ENCODE measurements at regions not wholly inside any gene's neighbourhood (a gene's known extent, or its start where the extent isn't known, plus 50 kb on each side); places are given as distances from the start of the nearest gene placed in this dataset.
"Not testable (repeated sequence)": the region's sequence is repeated elsewhere in the genome, so short reads cannot be mapped to it uniquely, and the experiment has no call there.

- no peak for DNase-seq
These were observed 596.5 kb downstream of the SUCLG1 start for GRCh38 chr2:83862600-83862999.

DNA sequence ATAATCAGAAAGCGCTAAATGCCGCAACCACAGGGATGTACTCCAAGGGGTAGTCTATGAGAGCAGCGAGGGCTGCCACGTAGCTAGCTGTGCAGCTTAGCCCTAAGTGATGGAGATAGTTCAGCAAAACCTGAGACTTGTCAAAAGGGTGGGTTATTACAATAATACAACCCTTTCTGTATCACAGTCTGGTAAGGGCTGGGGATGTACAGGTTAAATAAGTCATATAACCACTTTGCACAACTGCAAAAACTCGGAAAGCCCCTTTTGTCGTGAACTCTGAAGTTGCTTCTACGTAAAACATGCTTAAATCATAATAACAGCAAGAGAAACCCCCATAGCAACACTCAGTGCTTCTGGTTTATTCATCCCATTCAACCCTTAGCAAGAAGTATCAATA, 598.8 kb downstream of the SUCLG1 start:
- no peak for DNase-seq

DNA sequence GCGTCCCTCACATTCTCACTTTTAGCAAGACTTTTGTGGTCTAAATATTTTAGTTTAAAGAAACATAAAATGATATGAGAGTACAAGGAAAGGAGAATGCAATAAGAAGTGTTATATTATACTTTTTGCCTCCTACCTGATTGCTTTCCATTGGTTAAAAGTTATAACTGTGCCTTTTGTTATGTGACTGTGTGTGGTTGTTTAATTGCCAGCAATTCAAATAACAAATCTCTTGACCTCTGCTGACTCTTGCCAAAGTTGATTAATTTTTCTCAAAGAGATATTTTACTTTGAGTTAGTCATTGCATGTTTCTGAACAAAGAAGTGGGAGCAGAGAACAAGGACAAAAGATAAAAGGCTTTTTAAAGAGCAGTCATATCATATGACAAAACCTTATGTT, 599.5 kb downstream of the SUCLG1 start:
- DNase-seq: no peak

- DNase-seq: no peak
These were observed 608.0 kb downstream of the SUCLG1 start for GRCh38 chr2:83851066-83851465.

- no peak for DNase-seq
These were observed 608.9 kb downstream of the SUCLG1 start for GRCh38 chr2:83850071-83850725.

- DNase-seq: no peak
These were observed 614.6 kb downstream of the SUCLG1 start for GRCh38 chr2:83844490-83844889.

DNA sequence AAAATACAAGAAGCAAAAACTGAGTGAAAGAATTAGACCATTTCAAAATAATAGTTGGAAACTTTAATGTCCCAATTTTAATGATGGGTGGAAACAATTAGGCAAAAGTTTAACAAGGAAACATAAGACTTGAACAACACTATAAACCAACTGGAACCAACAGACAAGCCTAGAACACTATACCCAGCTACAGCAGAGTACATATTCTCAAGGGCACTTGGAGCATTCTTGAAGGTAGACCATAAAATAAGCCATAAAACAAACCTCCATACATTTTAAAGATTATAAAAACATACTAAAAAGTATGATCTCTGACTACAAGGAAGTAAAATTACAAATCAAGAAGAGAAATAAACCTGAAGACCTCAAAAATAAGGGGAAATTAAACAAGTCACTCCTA, 616.7 kb downstream of the SUCLG1 start:
- no peak for DNase-seq

- no peak for DNase-seq
These were observed 621.3 kb downstream of the SUCLG1 start for GRCh38 chr2:83837823-83838222.

- no peak for DNase-seq
These were observed 631.5 kb downstream of the SUCLG1 start for GRCh38 chr2:83827618-83828017.

- DNase-seq: no peak
These were observed 632.5 kb downstream of the SUCLG1 start for GRCh38 chr2:83826577-83826976.

- DNase-seq: no peak
These were observed 635.9 kb downstream of the SUCLG1 start for GRCh38 chr2:83823229-83823628.

- DNase-seq: no peak
These were observed 641.6 kb downstream of the SUCLG1 start for GRCh38 chr2:83817511-83817910.

DNA sequence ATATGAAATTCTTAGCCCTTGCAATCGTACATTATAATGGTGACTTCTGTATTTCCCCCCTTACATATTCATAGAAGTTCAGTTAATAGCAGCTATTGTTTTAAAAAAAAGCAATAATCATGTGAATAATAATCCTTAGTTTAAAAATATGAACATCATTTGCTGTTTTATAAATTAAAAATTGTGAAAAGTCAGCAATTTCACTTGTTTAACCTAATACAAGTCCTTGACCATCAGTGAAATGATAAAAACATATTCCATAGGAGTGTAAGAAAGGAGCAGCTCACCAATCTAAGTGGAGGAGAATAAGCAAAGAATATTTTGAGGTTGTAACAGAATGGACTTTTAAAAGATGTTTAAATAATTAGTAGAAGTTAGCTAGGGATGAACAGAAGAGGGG, 650.2 kb downstream of the SUCLG1 start:
- DNase-seq: no peak

DNA sequence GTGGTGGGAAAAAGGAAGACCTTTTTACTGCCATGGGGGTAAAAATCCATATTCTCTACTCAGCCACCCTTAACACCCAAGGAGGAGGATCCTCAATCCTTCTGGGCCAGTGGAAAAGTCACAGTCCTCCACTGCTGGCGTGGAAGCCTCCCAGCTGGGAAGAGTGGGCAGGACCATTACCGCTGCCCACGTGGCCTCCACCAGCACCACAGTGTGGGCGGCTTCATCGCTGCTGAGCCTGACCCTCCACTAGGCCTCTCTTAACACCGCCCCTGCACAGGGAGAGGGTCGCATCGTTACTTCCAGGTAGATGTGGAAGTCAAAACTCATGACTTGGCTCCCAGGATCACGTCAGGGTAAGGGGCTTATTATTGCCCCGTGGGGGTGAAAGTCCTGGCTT, 656.5 kb downstream of the SUCLG1 start:
- DNase-seq: no peak

DNA sequence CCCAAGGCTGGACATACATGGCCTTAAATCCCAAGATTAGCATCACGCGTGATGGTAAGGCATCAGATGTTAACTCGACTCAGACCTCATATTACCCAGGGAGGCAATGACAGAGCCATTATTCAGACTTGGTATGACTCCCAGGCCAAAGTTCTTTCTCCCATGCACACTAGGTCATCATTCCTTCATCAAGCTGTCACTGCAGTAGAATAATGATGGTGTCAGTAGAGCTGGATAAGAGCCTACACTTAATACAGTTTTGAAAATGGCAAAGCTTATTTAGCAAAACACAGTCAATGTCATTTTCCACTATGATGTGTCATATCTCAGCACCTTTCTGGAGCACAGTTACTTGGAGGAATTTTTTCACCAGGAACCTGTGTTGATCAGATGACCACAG, 663.3 kb downstream of the SUCLG1 start:
- DNase-seq: no peak

DNA sequence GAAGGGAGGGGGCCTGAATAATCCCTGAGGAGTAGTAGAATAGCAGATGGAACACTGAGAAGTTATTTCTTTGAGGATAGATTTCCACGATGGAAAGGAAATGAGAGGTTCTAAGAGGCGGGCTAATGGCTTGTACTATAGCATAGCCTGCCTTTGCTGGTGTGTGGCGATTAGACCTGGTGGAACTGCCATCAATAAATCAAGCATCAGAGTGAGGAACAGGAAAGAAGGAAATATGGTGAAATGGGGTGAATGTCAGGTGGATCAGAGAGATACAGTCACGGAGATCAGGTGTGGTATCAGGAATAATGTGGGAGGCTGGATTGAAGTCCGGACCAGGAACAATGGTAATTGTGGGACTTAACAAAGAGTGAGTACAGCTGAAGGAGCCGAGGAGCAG, 668.6 kb downstream of the SUCLG1 start:
- not testable (repeated sequence) for DNase-seq

DNA sequence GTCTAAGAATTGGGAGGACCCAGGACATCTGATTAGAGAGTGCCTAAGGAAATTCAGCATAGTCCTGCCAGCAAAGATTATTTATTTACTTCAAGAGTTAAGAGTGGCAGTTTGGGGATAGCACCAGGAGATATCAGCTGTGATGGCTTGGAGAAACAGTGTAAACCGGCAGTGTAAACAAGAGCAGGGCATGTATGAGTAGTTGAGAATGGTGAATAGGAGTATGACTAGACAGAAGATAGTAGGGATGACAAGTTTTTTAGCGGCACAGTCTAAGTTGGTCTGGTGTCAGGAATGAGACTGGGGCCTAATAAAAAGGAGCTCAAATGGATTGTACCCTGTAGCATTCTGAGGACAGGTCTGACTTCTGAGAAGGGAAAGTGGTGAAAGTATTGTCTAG, 669.4 kb downstream of the SUCLG1 start:
- not testable (repeated sequence) for DNase-seq

- not testable (repeated sequence) for DNase-seq
These were observed 670.0 kb downstream of the SUCLG1 start for GRCh38 chr2:83788938-83789566.

DNA sequence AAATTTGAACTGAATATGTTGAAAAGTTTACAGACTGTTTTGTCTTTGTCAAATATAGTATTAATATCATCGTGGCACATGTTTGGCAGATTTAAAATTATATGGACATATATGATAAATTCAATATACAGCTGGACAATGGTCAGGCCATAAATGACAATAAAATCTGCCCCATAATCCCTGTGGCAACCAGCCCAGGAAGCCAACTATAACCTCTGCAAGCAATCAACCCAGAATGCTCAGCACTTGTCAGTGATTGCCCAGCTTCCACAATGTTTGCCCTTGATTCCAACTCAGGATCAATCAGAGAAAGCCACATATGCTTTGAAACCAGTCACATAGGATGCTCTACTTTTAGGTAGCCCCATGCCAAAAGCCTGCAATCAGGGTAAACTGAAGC, 671.9 kb downstream of the SUCLG1 start:
- DNase-seq: no peak

DNA sequence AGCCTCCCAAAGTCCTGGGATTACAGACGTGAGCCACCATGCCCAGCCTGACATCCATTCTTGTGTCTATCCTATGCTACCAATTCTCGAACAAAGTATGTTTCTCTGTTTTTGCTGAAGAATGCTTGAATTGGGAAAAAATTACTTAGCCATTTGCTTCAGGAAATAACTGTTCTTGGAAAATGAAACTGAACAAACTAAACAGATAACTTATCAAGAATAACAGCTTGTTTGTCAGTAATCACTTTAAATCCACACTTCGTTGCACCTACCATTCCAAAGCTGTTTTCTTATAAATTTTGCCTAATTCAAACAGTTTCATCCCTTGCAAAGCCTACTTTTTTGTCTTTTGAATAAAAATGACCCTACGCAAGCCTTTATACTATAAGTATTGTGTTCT, 672.9 kb downstream of the SUCLG1 start:
- no peak for DNase-seq

- DNase-seq: no peak
These were observed 674.1 kb downstream of the SUCLG1 start for GRCh38 chr2:83784947-83785346.

GRCh38 chr2:83784315-83784714, 674.8 kb downstream of the SUCLG1 start:
- no peak for DNase-seq

- no peak for DNase-seq
These were observed 677.0 kb downstream of the SUCLG1 start for GRCh38 chr2:83782122-83782521.

DNA sequence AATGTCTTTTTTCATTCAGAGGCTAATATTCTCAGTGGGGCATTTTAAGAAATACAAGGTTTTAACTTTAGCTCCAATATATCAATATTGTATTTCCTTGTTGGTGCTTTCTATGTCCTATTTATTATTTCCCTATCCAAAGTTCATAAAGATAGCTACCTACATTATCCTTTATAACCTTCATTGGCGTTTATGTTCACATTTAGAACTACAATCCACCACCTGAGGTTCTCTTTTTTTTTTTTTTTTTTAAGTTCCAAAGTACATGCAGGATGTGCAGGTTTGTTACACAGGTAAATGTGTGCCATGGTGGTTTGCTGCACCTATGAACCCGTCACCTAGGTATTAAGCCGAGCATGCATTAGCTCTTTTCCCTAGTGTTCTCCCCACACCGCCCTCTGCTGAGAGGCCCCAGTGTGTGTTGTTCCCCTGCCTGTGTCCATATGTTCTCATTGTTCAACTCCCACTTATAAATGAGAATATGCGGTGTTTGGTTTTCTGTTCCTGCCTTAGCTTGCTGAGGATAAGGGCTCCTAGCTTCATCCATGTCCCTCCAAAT, 694.6 kb downstream of the SUCLG1 start:
- DNase-seq: no peak

DNA sequence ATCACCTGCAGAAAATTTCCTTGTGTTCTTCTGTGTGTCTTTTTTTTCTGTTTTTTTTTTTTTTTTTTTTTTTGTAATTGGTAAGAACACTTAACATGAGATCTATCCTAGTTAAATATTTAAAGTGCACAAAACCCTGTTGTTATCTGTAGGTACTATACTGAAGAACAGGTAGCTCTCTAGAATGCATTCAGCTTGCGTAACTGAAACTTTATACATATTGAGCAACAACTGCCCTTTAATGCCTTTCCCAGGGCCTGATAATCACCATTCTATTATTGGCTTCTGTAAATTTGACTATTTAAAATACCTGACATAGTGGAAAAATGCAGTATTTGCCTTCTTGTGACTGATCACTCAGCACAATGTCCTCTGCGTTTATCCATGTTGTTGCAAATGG, 701.8 kb downstream of the SUCLG1 start:
- DNase-seq: no peak

Measured in T-helper 1 cell (primary cell).